LoVo (cell line): ENCODE measurements at regions not wholly inside any gene's neighbourhood (a gene's known extent, or its start where the extent isn't known, plus 50 kb on each side); places are given as distances from the start of the nearest gene placed in this dataset.

Experiments used
- DNase-seq: peaks from one replicate; pipeline ENCODE4 v3.0.0-alpha.2; 2016; ENCODE audit warnings: low spot score

DNA sequence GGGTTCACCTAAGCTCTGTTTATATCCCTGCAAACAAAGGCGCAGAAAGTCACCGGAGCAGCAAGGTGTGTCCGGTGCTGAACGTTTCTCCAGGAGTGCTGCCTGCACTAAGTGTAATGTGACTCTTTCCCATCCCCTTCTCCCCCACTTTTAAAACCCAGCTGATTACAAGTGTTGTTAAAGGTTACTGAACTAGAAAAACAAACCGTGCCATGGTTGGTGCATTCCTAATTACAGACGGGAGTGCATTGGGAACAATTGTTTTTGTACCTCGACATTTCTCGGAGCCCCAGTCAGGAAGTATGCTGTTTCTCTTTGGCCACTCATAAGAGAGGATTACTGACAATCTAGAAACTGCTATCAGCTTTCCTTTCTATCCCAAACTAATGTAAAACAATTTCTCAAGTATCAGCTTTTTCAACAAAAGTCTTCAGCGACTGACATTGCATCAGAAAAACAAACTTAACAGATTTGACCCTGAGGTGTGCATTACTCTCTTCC, 441.0 kb upstream of the SALL1 start:
- DNase-seq, result no peak

DNA sequence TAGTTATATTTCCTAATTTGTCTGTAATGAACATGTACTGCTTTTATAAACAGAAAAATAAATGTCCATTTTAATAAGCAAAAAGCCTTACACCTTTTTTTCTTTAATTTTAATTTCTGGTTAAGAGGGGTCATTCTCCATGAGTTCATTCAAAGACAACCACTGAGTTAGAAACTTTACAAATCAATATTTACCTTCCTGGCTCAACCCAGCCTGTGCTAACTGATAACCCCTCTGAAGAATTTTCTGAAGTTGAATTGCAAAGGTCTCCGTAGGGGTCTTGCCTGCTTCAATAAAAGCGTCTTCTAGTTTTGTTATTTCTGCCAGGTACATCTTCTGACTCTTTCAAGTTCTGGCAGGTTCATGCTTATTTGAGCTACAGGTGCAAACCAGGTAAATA, 440.4 kb upstream of the SALL1 start:
- no peak for DNase-seq

DNA sequence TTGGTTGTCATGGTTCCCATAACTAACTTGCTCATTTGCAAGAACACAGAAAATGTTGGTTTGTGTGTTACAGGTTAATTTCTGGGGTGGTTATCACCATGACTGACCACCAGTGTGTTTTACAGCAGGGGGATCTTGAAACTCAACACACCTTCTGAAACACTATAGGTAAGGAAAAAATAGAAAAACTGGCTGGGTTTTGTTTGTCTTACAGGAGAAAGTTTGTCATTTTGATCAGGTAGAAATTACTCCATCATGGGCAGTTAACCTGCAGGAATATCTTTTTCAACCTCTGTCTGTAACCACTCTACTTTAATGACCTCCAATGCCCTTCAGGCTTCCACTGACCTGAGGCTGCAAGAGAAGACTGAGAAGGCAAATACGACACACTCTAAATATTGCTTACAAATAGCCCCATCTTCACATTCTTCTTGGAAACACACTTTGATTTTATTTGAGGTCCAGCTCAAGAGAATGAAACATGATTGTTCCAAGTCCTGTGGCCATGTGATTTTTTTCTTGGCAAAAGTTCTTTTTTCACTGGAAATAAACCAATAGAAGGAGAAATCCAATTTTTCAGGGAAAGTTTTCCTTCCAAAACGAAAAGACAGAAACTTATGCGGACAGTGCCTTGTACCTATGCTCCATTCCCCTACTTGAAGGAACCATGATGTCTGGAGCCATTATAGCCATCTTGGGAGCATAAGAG, 428.7 kb upstream of the SALL1 start:
- no peak for DNase-seq

DNA sequence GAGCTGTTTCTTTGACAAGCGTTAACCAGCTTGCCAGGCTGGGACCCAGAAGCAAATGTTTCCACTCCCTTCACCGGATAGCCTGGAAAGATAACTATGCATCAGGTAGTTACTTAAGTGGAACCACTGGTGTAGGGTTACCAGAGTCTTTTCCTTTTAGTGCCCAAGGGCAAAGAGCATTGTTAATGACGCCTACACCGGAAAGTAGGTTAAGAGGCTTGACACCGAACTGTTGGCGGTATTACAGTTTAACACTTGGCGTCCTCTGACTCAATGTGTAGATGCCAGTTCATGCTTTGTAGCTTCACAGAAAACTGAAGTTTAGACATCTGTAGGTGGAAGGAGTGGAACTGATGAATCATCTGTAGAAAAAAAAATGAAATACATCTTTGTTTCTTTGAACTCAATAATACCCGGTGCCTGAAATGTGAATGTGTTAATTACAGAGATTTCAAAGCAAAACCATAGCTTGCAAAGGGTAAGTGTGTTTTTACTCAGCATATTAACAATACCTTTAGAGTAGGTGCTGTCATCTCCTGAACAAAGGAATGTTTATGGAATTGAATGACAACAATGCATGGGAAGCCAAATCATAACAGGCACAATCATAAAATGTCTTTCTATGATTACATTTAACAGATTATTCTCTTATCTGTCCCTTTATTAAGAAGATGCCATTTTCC, 426.7 kb upstream of the SALL1 start:
- DNase-seq, result no peak

DNA sequence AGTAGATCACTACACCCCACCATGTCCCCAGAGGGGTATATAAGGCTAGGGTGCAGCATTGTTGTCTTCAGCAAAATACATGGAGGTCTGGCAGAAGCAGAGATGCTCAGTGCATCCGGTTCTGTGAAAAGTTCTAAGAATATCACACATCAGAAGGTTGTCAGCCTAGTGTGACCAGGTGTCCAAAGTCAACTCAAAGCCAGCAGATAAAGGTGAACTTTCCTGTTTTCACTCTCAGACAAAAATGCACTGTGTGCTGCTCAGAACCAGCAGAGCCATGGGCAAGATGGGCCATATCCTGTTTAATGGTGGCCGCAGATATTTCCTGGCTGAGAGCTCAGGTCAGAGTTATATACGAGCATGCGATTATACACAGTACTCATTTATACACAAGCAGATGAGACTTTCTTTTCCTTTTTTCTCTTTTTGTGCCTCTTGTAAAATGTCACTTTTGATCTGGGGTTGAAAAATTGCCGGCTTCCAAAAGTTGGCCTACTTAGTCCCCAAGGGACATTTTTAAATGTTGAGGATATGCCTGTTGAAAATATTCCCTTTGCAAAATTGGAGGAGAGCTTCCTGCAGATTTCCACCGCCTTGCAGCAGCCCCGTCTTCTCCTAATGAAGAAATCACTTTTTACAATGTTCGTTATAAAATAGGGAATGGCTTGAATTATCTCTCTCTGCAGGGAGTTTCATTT, 425.6 kb upstream of the SALL1 start:
- no peak for DNase-seq

DNA sequence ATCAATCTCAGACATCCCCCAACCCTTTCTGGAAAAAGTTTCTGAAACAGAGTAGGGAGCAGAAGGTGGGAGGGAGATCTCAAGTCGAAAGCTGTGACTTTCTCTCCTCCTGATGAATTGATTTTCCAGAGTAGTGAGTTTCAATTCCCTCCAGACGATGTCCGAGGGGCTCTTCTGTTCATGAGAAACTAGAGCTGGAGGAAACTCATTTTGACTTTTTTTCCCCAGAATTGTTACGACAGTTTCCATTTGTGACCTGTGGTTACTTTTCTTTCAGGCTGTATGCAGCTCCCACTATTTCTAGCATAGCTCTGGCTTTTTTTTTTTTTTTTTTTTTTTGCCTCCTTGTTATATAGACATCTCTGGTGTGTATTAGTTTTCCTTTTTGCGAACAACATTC, 422.1 kb upstream of the SALL1 start:
- no peak for DNase-seq

DNA sequence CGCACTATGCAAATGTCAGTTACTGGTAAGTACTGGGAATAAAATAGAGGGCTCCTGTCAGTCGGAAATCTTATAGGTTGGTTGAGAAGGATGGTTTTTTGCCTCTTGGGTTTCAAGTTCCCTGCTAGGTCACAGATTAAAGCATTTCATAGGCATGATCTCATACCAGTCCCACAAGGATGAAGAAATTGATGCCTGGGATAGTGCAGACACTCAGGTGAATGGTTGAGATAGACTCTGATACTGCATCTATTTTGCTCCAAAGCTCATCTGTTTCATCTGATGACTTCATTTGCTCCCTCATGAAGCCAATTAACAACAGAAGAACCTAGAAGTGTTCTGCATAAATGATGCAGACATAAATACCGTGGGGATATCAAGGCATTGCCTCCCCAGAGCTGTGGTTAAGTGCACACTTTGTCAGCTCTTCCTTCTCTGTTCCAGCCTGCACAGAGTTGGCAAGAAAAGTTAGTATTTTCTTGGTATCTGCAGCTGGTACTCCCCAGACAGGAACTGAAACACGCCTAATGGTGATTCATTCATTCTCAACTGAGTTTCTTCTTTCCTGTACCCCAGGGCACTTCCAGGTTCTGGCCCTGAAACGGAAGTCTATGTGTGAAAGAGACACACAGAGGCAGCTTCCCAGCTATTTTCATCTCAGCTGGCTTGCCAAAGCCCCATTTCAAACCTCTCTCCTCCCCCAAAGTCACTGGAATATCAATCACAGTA, 418.3 kb upstream of the SALL1 start:
- DNase-seq, result no peak

DNA sequence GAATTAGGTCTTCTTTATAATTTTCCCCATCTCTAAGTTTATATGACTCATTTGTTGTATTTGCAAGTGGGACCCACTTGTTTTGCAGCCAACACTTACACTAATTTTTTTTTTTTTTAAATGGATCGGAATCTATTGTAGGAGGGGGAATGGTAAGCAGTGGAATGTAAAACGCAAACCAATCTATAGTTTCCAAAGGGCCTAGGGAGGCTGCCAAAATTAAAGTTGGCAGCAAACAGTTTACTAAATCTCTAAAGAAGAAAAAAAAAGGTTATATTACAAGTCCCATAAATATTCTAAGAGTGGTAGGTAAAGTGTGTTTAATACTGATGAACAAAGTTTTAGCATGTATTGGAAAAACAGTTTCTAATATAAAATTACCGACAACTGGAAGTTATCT, 416.8 kb upstream of the SALL1 start:
- no peak for DNase-seq

DNA sequence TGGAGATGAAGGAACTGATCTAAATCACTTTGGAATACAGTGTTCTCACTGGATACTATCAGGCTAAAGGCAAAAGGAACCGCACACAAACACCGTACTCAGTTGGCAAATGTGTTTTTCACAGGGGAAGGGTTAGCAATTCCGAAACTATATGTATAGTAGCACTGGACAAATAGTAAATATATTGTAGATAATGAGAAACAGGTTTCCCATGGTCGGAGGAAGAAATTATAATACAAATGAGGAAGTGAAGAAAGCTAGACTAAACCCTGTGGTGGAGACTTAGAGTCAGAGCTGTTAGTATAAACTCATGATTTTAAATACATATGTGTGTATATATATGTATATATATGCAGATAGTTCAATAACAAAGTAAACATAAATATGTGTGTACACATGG, 414.1 kb upstream of the SALL1 start:
- no peak for DNase-seq

DNA sequence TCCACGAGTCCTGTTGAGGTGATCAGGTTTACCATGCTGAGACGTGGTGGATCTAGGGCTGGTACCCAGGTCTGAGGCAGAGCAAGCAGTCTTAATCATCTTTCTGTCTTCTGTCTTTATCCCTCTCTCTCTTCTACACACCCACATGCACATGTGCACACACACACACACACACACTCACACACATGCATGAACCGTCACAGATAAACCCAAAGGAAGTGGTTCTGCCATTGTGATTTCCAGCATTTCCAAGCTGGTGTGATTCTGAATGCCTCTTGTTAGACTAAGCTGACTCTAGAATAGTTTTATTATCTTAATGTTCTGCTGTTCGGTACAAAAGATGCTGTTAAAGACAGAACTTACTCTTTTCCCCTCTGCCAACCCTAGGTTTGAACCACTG, 411.8 kb upstream of the SALL1 start:
- no peak for DNase-seq

DNA sequence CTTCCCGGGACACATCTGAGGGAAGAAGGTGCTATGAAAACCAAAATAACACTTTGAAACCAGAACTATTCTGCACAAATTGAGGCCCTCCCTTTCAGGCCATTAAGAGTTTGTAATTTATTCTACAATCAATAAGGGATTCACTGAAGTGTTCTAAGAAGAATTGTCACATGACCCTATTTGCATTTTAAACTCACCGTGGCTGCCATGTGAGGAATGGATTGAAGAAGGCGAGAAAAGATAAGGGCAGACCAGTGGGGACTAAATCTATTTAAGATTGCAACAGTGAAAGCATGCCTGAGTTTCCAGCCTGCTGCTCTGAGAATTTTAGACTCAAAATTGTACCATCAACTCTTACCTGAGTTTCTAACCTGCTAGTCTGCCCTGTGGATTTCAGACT, 408.8 kb upstream of the SALL1 start:
- DNase-seq, result no peak

DNA sequence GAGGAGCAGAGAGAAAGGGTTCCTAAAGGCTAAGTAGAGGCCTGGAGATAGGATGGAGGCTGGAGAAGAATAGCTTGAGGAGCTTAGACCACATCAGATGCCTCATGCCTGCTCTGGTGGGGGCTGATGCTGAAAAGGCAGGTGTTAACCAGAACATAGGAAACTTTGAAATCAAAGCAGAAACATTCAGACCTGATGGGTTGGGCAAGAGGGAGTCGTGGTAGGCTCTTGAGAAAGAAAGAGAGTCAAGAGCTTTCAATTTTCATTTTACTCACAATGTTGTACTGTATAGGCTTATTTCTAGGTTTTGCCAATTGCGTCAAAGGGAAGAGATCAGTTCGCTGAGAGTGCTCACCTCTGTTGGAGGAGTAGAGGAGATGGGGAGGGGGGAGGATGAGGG, 406.6 kb upstream of the SALL1 start:
- DNase-seq, result no peak

DNA sequence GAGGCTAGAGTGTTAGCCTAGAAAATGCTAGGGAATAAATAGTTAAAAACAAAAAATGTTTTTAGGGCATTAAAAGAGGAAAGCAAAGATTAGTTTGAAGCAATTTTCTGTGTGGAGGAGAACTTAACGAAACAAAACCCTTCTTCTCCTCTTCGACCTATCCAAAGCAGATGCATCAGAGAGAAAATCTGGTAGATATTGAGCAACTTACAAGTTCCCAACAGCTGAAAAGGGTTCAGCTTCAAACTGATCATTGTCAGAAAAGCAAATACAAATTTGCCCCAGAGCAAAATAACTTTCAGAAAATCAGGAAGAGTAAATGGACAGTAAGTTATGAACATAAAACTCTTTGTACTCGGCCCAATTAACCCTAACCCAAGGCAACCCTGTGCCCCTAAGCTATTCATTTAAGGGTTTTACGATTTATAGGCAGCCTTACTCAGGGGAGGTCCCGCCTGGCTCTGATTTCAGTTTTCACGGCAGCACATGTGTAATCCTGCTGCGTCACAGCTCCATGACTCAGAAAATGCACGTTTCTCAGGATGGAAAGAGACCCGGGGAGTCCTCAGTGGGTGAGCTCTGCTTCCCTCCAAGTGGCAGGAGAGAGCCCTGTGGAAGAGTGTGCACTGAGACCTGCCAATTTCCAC, 405.7 kb upstream of the SALL1 start:
- DNase-seq, result no peak

DNA sequence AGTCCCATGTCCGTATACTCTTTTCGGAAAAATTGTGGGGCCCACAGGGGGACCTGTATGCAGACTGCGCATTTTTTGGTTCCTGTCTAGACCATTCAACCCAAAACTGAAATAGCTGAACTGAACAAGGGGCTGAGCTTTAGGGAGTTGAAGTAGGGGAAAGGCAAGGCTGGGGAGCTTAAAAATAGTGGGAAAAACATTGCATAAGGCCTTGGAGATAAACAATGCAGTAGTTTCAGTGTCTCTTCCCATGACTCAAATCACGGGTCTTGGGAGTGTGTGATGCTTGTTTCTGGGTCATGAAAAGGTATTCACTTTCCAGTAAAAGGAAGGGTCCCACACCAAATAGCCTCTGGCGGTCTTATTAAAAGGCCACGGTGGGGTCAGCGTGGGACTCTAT, 402.8 kb upstream of the SALL1 start:
- DNase-seq, result no peak

DNA sequence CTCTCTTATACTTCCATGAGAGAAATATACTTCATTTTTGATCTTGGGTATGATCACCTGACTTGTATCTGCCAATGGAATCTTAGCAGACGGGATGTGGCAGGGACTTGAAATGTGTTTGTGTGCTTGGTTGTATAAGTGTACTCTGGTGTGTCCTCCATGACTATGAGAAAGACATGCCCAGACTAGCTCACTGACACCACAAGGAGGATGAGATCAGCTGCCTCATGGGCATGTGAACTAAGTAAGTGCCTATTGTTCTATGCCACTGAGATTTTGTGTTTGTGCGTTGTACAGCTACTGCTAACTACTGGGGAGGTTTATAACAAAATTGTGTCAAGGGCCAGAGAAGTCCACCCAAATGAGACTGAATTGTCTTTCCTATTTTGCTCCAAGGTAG, 402.2 kb upstream of the SALL1 start:
- no peak for DNase-seq

DNA sequence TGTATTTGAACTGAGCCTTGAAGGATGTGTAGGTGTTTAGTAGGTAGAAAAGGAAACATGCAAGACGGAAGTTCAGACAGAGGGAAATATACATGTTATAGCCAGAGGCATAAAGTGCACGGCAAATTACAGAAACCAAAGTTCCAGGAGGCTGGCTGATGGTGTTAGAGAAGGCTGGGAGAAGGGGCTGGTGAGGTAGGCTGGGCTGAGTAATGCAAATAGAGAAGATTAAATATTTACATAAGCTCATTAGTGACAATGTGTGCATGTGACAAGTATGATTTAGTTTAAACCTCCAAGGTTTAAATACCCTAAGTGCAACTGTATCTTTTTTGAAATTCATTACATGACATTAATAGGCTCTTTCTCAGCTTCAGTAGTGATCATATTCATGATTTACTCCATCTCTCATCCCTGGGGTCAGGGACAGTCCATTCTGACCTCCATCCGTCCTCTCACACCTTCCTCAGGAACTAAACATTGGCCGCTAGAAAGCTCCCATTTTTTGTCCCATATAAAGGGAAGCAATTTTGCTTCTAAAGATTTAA, 399.8 kb upstream of the SALL1 start:
- no peak for DNase-seq

DNA sequence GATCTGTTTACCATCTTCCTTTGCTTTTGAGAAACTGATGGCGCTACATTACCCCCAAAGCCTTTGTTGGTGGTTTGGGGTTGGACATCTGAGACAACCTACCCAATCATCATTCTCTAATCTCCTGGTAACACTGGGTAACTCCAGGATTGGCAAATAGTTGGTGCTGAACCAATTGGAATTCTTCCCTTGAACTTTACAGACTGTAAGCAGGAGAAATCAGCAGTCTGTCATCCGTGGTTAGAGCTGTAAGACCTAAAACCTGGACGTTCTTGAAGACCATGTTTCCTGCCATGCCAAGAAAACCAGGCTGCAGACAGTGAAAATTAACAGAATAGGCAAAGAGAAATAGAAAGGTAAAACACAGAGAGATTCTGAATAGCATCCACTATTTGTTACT, 398.8 kb upstream of the SALL1 start:
- DNase-seq, result no peak

DNA sequence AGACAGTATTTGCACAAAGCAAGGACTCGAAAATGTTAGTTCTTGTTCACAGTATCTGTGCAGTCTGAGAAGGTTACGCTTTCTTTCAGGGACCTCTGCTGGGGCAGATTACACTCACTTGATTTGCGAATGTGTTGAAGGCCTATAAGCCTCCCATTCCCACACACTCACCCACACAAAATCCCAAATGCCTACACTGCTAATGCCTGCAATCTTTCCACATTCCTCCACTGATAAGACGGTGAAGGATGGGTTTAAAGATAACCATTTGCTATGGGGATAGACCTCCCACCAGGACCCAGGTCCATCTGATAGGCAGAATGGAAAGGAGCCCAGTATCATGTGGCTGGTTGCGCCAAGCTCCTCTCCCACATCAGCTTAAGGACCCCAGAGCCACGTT, 394.9 kb upstream of the SALL1 start:
- no peak for DNase-seq

DNA sequence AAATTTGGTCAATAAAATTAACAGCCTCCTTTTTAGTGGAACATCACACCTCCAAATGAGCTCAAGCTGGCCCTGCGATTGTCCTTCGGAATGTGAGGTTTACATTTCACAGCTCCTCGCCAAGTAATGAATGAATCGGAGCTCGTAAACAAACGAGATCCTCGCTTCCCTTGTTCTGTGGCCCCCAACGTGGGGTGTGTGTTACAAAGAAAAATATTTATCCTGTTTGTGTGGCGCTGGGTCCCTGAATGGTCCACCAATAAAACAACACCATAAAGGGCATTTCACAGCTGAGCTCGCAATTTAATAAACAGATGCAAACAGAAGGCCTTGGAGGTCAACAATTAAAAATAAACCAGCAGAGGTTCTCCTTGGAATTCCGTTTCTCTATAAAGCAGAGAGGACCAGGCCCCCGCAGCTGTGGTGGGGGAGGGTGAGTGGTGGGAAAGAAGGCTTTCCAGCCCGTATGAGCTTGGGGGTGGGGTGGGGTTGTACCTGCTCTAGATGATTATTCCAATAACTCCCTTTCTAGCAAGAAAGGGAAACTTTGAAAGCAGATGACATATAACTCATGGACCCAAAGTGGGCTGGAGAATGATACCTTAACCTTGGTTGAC, 393.9 kb upstream of the SALL1 start:
- DNase-seq, result no peak

DNA sequence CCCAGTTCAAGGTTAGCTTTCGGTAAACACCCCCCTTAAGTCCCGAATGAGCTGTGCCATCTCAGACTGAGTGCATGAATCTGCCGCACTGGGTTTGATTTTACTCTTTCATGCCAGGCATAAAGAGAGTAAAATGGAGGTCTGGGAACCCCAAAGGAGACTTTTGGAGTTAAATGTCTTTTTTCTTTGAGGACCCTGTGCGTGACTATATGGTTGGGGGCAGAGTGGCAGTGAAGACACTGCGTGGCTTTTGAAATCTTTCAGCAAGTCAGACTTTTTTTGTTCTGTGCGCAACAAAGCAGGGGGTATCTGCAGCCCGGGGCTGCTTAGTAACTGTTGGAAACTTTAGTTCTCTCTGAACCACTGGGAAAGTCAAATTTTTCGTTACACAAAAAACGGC, 392.9 kb upstream of the SALL1 start:
- DNase-seq, result no peak
